ENCODE measurements at regions not wholly inside any gene's neighbourhood (a gene's known extent, or its start where the extent isn't known, plus 50 kb on each side); places are given as distances from the start of the nearest gene placed in this dataset.

- DNase-seq: no peak
Observed at GRCh38 chr15:95848126-95848525, 482.4 kb upstream of the NR2F2 start.

- no peak for DNase-seq
Observed at GRCh38 chr15:95850837-95851236, 479.7 kb upstream of the NR2F2 start.

GRCh38 chr15:95853350-95853749 is 477.1 kb upstream of the NR2F2 start:
- no peak for DNase-seq

- no peak for DNase-seq
Observed at GRCh38 chr15:95857124-95857757, 473.3 kb upstream of the NR2F2 start.

- no peak for DNase-seq
Observed at GRCh38 chr15:95857758-95858157, 472.7 kb upstream of the NR2F2 start.

- no peak for DNase-seq
Observed at GRCh38 chr15:95860406-95860805, 470.1 kb upstream of the NR2F2 start.

- no peak for DNase-seq
Observed at GRCh38 chr15:95864467-95864886, 466.0 kb upstream of the NR2F2 start.

- no peak for DNase-seq
Observed at GRCh38 chr15:95865330-95865739, 465.2 kb upstream of the NR2F2 start.

- DNase-seq: no peak
Observed at GRCh38 chr15:95866711-95867440, 463.6 kb upstream of the NR2F2 start.

- no peak for DNase-seq
Observed at GRCh38 chr15:95868450-95868849, 462.1 kb upstream of the NR2F2 start.

GRCh38 chr15:95868970-95869369 is 461.5 kb upstream of the NR2F2 start:
- no peak for DNase-seq

GRCh38 chr15:95869920-95870319 is 460.6 kb upstream of the NR2F2 start:
- DNase-seq: no peak

GRCh38 chr15:95872366-95872771 is 458.1 kb upstream of the NR2F2 start:
- DNase-seq: no peak

- no peak for DNase-seq
Observed at GRCh38 chr15:95874637-95875036, 455.9 kb upstream of the NR2F2 start.

GRCh38 chr15:95875121-95875643 is 455.3 kb upstream of the NR2F2 start:
- no peak for DNase-seq

- DNase-seq: no peak
Observed at GRCh38 chr15:95880031-95880570, 450.4 kb upstream of the NR2F2 start.

GRCh38 chr15:95880630-95881029 is 449.9 kb upstream of the NR2F2 start:
- no peak for DNase-seq

GRCh38 chr15:95883064-95883463 is 447.4 kb upstream of the NR2F2 start:
- DNase-seq: no peak

- DNase-seq: no peak
Observed at GRCh38 chr15:95884276-95884675, 446.2 kb upstream of the NR2F2 start.

- no peak for DNase-seq
Observed at GRCh38 chr15:95887666-95888390, 442.7 kb upstream of the NR2F2 start.

GRCh38 chr15:95888762-95889161 is 441.7 kb upstream of the NR2F2 start:
- DNase-seq: no peak

GRCh38 chr15:95894407-95894956 is 436.0 kb upstream of the NR2F2 start:
- DNase-seq: no peak

- no peak for DNase-seq
Observed at GRCh38 chr15:95895508-95895907, 435.0 kb upstream of the NR2F2 start.
